ENCODE measurements at regions not wholly inside any gene's neighbourhood (a gene's known extent, or its start where the extent isn't known, plus 50 kb on each side); places are given as distances from the start of the nearest gene placed in this dataset.

DNA sequence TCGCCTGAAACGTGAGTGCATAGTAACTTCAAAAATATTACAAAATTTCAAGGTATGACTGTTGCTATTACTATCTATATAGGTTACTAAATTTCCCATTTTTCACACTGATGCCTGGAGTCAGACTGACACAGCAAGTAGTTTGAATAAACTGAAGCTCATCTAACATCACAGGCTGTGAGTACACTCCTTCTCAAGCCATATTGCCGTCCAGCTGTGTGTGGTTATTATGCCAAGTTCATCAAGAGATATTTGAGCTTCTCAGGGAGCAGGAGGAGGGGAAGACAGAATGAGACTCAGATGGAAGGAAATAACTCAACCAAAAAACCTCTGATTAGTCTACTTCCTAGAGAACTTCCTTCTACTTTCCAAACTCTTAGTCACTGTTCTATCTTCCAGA lies 473.9 kb downstream of the TOX3 start:
- Histone ChIP-seq H3K9me2 (replicated peaks; ENCODE audit: insufficient read depth) (no peaks in the 10 kb centered on the region), H2AFZ (no peak overlapping the region), H3K27ac (no peak overlapping the region), H3K4me2 (no peak overlapping the region), H3K4me3 (no peak overlapping the region), H3K36me3 (replicated peaks; ENCODE audit: insufficient read depth, low read depth) (no peaks in the 10 kb centered on the region), H3K9me3 (ENCODE audit: low read depth) (no peaks in the 10 kb centered on the region), H4K20me1 (ENCODE audit: insufficient read depth, poor library complexity, severe bottlenecking) (no peaks in the 10 kb centered on the region), H3K27me3 (no peaks in the 10 kb centered on the region), H3K79me2 (no peaks in the 10 kb centered on the region), H3K4me1 (ENCODE audit: insufficient read depth) (peaks cover 4% of the 10 kb centered on the region)
- TF ChIP-seq EZH2phosphoT487 (IDR thresholded peaks at IDR 0.05; ENCODE audit: low read depth, severe bottlenecking, unreplicated experiment), result no peak
- TF ChIP-seq CTCF (IDR thresholded peaks at IDR 0.05; ENCODE audit: poor library complexity), result no peak
- 81% methylated on average over 3 of the region's 3 CpGs for WGBS (ENCODE audit: low lambda C conversion rate, missing lambda C conversion rate)
- DNase-seq (ENCODE audit: low spot score), result no peak

DNA sequence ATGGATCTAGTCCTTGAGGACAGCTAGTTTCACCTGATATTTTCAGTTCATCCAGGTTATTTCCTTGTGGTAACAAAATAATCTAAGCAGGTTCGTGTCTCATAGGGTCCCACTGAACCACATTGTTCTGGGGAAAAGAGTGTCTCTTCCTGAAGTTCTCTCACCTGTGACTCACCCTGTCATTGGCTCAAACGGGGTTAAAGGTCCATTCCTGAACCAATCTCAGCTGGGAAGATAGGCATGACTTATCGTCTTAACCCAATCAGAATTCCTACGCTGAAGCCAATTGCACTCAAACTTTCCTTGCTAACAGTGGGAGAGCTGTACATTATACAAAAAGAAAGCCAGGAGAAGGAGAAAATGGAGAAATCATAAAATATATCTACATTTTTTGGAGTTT lies 475.8 kb downstream of the TOX3 start:
- whole genome bisulfite sequencing (ENCODE audit: low lambda C conversion rate, missing lambda C conversion rate), result 86% methylated on average over 4 of the region's 4 CpGs
- H3K36me3 ChIP-seq (replicated peaks; ENCODE audit: insufficient read depth, low read depth), result no peaks in the 10 kb centered on the region
- H3K79me2 ChIP-seq, result no peaks in the 10 kb centered on the region
- H3K4me1 ChIP-seq (ENCODE audit: insufficient read depth), result peaks cover 4% of the 10 kb centered on the region
- H4K20me1 ChIP-seq (ENCODE audit: insufficient read depth, poor library complexity, severe bottlenecking), result no peaks in the 10 kb centered on the region
- no peaks in the 10 kb centered on the region for H3K27me3 ChIP-seq
- no peak for DNase-seq (ENCODE audit: low spot score)
- no peak for TF ChIP-seq EZH2 (IDR thresholded peaks at IDR 0.05; ENCODE audit: borderline replicate concordance)
- TF ChIP-seq CTCF (IDR thresholded peaks at IDR 0.05; ENCODE audit: poor library complexity), result no peak
- no peak for TF ChIP-seq EZH2phosphoT487 (IDR thresholded peaks at IDR 0.05; ENCODE audit: low read depth, severe bottlenecking, unreplicated experiment)
- H3K9me2 ChIP-seq (replicated peaks; ENCODE audit: insufficient read depth), result no peaks in the 10 kb centered on the region
- no peak overlapping the region for H3K27ac ChIP-seq
- H3K9me3 ChIP-seq (ENCODE audit: low read depth), result no peaks in the 10 kb centered on the region
- H3K4me2 ChIP-seq, result no peak overlapping the region
- no peak overlapping the region for H2AFZ ChIP-seq
- no peak overlapping the region for H3K4me3 ChIP-seq

DNA sequence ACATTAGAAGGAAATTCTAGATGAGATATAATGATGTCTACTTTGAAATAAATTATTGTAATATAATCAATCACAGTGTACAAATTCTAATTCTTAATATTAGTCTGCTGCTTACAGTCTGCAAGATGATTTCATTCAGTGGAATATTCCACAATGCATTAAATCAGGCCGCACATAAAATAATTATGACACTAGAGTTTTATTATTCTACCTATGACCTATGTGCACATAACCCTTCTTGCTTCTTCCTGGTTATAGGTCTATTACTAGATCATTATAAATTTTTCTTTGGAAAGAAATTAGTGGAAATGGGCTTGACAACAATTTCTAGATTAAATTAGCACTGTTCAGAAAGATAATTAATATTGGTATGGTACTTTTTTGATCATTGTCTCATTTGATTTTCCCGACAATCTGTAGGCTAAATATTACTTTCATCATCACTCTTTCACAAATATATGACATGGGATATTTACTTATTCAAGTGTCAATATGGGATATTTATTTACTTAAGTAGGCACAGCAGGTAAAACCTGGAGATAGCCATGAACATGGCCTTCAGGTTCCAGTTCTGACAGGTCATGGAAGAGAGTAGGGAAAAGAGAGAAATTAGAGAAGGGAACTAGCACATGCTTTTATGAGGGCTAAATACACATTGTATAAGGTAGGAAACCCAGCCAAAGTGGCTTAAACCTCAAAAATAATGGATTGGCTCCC lies 476.4 kb downstream of the TOX3 start:
- Histone ChIP-seq H3K9me2 (replicated peaks; ENCODE audit: insufficient read depth) (no peaks in the 10 kb centered on the region), H3K4me2 (no peak overlapping the region), H3K79me2 (no peaks in the 10 kb centered on the region), H3K36me3 (replicated peaks; ENCODE audit: insufficient read depth, low read depth) (no peaks in the 10 kb centered on the region), H3K4me3 (no peak overlapping the region), H3K9me3 (ENCODE audit: low read depth) (no peaks in the 10 kb centered on the region), H3K4me1 (ENCODE audit: insufficient read depth) (peaks cover 4% of the 10 kb centered on the region), H4K20me1 (ENCODE audit: insufficient read depth, poor library complexity, severe bottlenecking) (no peaks in the 10 kb centered on the region), H3K27me3 (no peaks in the 10 kb centered on the region), H3K27ac (no peak overlapping the region), H2AFZ (no peak overlapping the region)
- 92% methylated on average over 2 of the region's 2 CpGs for WGBS (ENCODE audit: low lambda C conversion rate, missing lambda C conversion rate)
- no peak for DNase-seq (ENCODE audit: low spot score)
- TF ChIP-seq CTCF (IDR thresholded peaks at IDR 0.05; ENCODE audit: poor library complexity) (no peak), EZH2phosphoT487 (IDR thresholded peaks at IDR 0.05; ENCODE audit: low read depth, severe bottlenecking, unreplicated experiment) (no peak), EZH2 (IDR thresholded peaks at IDR 0.05; ENCODE audit: borderline replicate concordance) (no peak)
